SK-N-SH treated with all-trans-retinoic acid at 6 μM for 48 hours (cell line): ENCODE measurements at regions not wholly inside any gene's neighbourhood (a gene's known extent, or its start where the extent isn't known, plus 50 kb on each side); places are given as distances from the start of the nearest gene placed in this dataset.
"Not testable (repeated sequence)": the region's sequence is repeated elsewhere in the genome, so short reads cannot be mapped to it uniquely, and the experiment has no call there.

Experiments used
- ATAC-seq: fragments of 200-7000 bp; cut with Tn5 transposase; 3 replicates; pipeline ENCODE4 v1.9.1; 2020; ENCODE audit warnings: mild to moderate bottlenecking, moderate library complexity
- ARNTL ChIP-seq: fragments of 450-650 bp; formaldehyde crosslinking; IDR thresholded peaks from 2 replicates; pipeline ENCODE4 v1.5.0; 2020; ENCODE audit warnings: low read depth, mild to moderate bottlenecking, moderate library complexity, borderline replicate concordance
- CREB5 ChIP-seq: fragments of 250-450 bp; sonication (Bioruptor Pico); IDR thresholded peaks from 2 replicates; pipeline ENCODE4 v1.5.1; 2020; ENCODE audit warnings: low read depth, mild to moderate bottlenecking, moderate library complexity
- CSDC2 ChIP-seq: fragments of 250-450 bp; sonication (Bioruptor Pico); IDR thresholded peaks from 2 replicates; pipeline ENCODE4 v1.5.0; 2020; ENCODE audit warnings: mild to moderate bottlenecking, moderate library complexity
- CSRNP3 ChIP-seq: fragments of 250-450 bp; sonication (Bioruptor Pico); IDR thresholded peaks from 2 replicates; pipeline ENCODE4 v1.5.1; 2021; ENCODE audit warnings: mild to moderate bottlenecking, moderate library complexity
- ESRRG ChIP-seq: fragments of 250-450 bp; sonication (Bioruptor Pico); IDR thresholded peaks from 2 replicates; pipeline ENCODE4 v1.6.1; 2021; ENCODE audit warnings: mild to moderate bottlenecking
- GLIS3 ChIP-seq: fragments of 250-450 bp; sonication (Bioruptor Pico); IDR thresholded peaks from 2 replicates; pipeline ENCODE4 v1.5.0; 2020; ENCODE audit warnings: mild to moderate bottlenecking, moderate library complexity
- ISL1 ChIP-seq: fragments of 250-450 bp; sonication (Bioruptor Pico); IDR thresholded peaks from 2 replicates; pipeline ENCODE4 v2.1.2; 2022; ENCODE audit warnings: mild to moderate bottlenecking, moderate library complexity
- OSR1 ChIP-seq: fragments of 250-450 bp; sonication (Bioruptor Pico); IDR thresholded peaks from 2 replicates; pipeline ENCODE4 v1.8.0; 2022; ENCODE audit warnings: moderate library complexity, mild to moderate bottlenecking, inconsistent platforms
- PATZ1 ChIP-seq: fragments of 250-450 bp; sonication (Bioruptor Pico); IDR thresholded peaks from 2 replicates; pipeline ENCODE4 v1.8.0; 2020; ENCODE audit warnings: mild to moderate bottlenecking, moderate library complexity, borderline replicate concordance
- POU6F1 ChIP-seq: fragments of 250-450 bp; sonication (Bioruptor Pico); IDR thresholded peaks from 2 replicates; pipeline ENCODE4 v1.8.0; 2021; ENCODE audit warnings: low read depth, mild to moderate bottlenecking, moderate library complexity, borderline replicate concordance
- PPARA ChIP-seq: fragments of 250-450 bp; sonication (Bioruptor Pico); IDR thresholded peaks from 2 replicates; pipeline ENCODE4 v1.5.0; 2020; ENCODE audit warnings: mild to moderate bottlenecking, borderline replicate concordance
- RARB ChIP-seq: fragments of 250-450 bp; sonication (Bioruptor Pico); IDR thresholded peaks from 2 replicates; pipeline ENCODE4 v1.8.0; 2021; ENCODE audit warnings: mild to moderate bottlenecking, moderate library complexity
- TCF4 ChIP-seq: fragments of 250-450 bp; sonication (Bioruptor Pico); IDR thresholded peaks from 2 replicates; pipeline ENCODE4 v1.8.0; 2021; ENCODE audit warnings: mild to moderate bottlenecking, moderate library complexity, borderline replicate concordance
- TSHZ2 ChIP-seq: fragments of 250-450 bp; sonication (Bioruptor Pico); IDR thresholded peaks from 2 replicates; pipeline ENCODE4 v1.5.0; 2020; ENCODE audit warnings: mild to moderate bottlenecking, moderate library complexity
- ZFP30 ChIP-seq: fragments of 450-650 bp; formaldehyde crosslinking; IDR thresholded peaks from 2 replicates; pipeline ENCODE4 v1.5.0; 2022; ENCODE audit warnings: mild to moderate bottlenecking, moderate library complexity
- ZNF565 ChIP-seq: fragments of 450-650 bp; formaldehyde crosslinking; conservative IDR thresholded peaks from 2 replicates; pipeline ENCODE4 v1.5.0; 2020; ENCODE audit warnings: low read depth, mild to moderate bottlenecking, moderate library complexity
- ZNF8 ChIP-seq: fragments of 450-650 bp; formaldehyde crosslinking; IDR thresholded peaks from 2 replicates; pipeline ENCODE4 v1.5.0; 2020; ENCODE audit warnings: mild to moderate bottlenecking, moderate library complexity

- no peak for ATAC-seq
- TF ChIP-seq ESRRG (CRISPR knock-in tag) (no peak), GLIS3 (CRISPR knock-in tag) (no peak), TCF4 (CRISPR knock-in tag) (no peak), CREB5 (no peak), RARB (no peak), CSDC2 (CRISPR knock-in tag) (no peak), PATZ1 (CRISPR knock-in tag) (no peak), TSHZ2 (CRISPR knock-in tag) (no peak), ISL1 (CRISPR knock-in tag) (no peak), ZNF8 (CRISPR knock-in tag) (no peak), CSRNP3 (CRISPR knock-in tag) (no peak)
- TF ChIP-seq, all 23 proteins: peak for 0
These were observed 115.4 kb downstream of the QRSL1 start for GRCh38 chr6:106744781-106745180.

DNA sequence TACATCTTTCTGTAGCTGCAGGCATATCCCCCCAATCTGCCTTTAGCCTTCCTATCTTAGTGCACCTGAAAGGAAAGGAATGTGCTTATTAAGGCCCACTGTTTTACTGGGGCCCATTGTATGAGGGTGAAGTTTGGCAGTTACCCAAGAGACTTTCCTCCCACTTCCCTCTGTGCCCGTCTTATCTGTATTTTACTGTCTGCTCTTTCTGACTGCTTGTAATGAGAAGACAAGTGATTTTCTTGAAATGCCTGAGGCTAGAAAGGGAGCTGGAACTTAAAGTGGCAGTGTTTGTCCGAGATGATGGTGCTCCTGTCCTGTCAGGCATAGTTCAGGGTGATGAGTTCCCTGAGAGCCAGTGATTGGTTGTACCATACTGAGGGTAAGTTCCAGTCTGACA lies 114.7 kb downstream of the QRSL1 start:
- ATAC-seq: not testable (repeated sequence)

DNA sequence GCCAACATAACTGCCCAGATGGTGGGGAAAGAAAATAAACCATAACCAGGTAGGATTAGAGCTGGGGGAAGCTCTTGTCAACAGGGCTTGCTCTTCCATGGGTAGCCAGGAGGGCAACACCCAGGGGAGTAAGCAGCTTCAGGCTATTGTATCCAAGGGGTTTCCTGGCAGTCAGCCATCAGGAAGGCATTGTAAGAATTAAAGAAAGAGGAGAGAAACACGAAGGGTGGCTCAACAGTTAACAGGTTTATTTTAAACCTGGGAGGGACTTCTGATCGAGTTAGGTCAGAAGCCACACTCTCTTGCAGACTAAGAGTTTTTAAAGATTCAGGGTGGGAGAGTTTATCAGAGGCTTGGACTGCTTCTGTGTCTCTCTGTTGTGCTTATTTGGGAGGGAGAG lies 114.2 kb downstream of the QRSL1 start:
- no peak for TF ChIP-seq CREB5
- TF ChIP-seq ZFP30: no peak
- TF ChIP-seq CSRNP3 (CRISPR knock-in tag): no peak
- no peak for TF ChIP-seq PATZ1 (CRISPR knock-in tag)
- TF ChIP-seq TSHZ2 (CRISPR knock-in tag): no peak
- TF ChIP-seq ARNTL (CRISPR knock-in tag): no peak
- TF ChIP-seq CSDC2 (CRISPR knock-in tag): no peak
- no peak for TF ChIP-seq PPARA (CRISPR knock-in tag)
- no peak for TF ChIP-seq ZNF565 (CRISPR knock-in tag)
- TF ChIP-seq POU6F1 (CRISPR knock-in tag): no peak
- TF ChIP-seq TCF4 (CRISPR knock-in tag): no peak
- no peak for TF ChIP-seq OSR1
- TF ChIP-seq, all 23 proteins: peak for 0
- no peak for ATAC-seq
